ENCODE measurements at regions not wholly inside any gene's neighbourhood (a gene's known extent, or its start where the extent isn't known, plus 50 kb on each side); places are given as distances from the start of the nearest gene placed in this dataset.

DNA sequence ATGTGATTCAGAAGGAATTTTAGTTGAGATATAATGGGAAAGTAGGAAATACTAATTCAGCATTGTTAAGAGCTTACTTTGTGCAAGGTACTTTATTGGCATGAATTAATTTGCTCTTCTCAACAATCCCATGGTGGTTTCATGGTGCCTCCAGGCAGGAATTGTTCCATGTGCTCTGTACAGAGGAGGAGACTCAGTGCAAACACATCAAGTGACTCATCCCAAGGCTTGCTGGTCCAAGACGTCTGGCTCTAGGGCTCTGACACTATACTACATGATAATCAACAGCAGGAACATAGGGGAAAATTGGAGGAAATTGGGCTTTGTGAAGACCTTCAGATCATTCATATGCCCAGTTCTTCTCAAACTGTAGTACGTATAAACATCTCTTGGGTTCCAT lies 66.5 kb upstream of the PRKG1 start:
- no peak for FAIRE-seq
- POLR2A ChIA-PET (ENCODE audit: partially characterized antibody), result interaction anchor here (1.2 kb wide), 1 partner anchor 24 kb away, joined by 3 read pairs; no protein-coding TSS in a partner anchor
- CTCF ChIA-PET (ENCODE audit: partially characterized antibody), result interaction anchor here (0.6 to 1.7 kb wide), 6 partner anchors 9 to 675 kb away, joined by 3 to 5 read pairs (median 3); no protein-coding TSS in a partner anchor
- TF ChIP-seq FOSL1 (IDR thresholded peaks at IDR 0.05; ENCODE audit: insufficient read depth, low read depth, low read length) (no peak), RAD21 (IDR thresholded peaks at IDR 0.05 in 1 of 2, conservative IDR thresholded peaks at IDR 0.05 in 1 of 2; ENCODE audit: low read depth in 2 of 2, low read length in 2 of 2) (no peak), SIRT6 (IDR thresholded peaks at IDR 0.05; ENCODE audit: low read length) (no peak), TAF1 (IDR thresholded peaks at IDR 0.05; ENCODE audit: low read depth, low read length) (no peak), POU5F1 (IDR thresholded peaks at IDR 0.05; ENCODE audit: low read depth, low read length) (no peak), SRF (IDR thresholded peaks at IDR 0.05; ENCODE audit: low read depth, low read length) (no peak), BCL11A (IDR thresholded peaks at IDR 0.05; ENCODE audit: low read depth in 2 of 2, low read length in 2 of 2) (no peak), HDAC6 (IDR thresholded peaks at IDR 0.05; ENCODE audit: low read depth, low read length) (no peak), RXRA (IDR thresholded peaks at IDR 0.05; ENCODE audit: insufficient read depth, low read depth, low read length) (no peak), SIN3A (conservative IDR thresholded peaks at IDR 0.05 in 1 of 2, IDR thresholded peaks at IDR 0.05 in 1 of 2; ENCODE audit: low read depth in 1 of 2, low read length in 2 of 2) (no peak), TBP (IDR thresholded peaks at IDR 0.05; ENCODE audit: low read depth, low read length) (no peak)
- TF ChIP-seq, protein P1, sequence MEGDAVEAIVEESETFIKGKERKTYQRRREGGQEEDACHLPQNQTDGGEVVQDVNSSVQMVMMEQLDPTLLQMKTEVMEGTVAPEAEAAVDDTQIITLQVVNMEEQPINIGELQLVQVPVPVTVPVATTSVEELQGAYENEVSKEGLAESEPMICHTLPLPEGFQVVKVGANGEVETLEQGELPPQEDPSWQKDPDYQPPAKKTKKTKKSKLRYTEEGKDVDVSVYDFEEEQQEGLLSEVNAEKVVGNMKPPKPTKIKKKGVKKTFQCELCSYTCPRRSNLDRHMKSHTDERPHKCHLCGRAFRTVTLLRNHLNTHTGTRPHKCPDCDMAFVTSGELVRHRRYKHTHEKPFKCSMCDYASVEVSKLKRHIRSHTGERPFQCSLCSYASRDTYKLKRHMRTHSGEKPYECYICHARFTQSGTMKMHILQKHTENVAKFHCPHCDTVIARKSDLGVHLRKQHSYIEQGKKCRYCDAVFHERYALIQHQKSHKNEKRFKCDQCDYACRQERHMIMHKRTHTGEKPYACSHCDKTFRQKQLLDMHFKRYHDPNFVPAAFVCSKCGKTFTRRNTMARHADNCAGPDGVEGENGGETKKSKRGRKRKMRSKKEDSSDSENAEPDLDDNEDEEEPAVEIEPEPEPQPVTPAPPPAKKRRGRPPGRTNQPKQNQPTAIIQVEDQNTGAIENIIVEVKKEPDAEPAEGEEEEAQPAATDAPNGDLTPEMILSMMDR (IDR thresholded peaks at IDR 0.05; ENCODE audit: control extremely low read depth in 1 of 3, insufficient read depth in 1 of 3, low read depth in 1 of 3, low read length in 3 of 3), result no peak

More for the DNA sequence above, 66.5 kb upstream of the PRKG1 start:
- H3K27ac ChIP-seq (ENCODE audit: low read depth, low read length), result no peak overlapping the region
- H2BK15ac ChIP-seq (ENCODE audit: low read length), result no peak overlapping the region
- no peak overlapping the region for H2BK120ac ChIP-seq (replicated peaks; ENCODE audit: low read depth, low read length)
- no peak overlapping the region for H4K91ac ChIP-seq (replicated peaks; ENCODE audit: insufficient read length, low read length)
- no peaks in the 10 kb centered on the region for H3K79me2 ChIP-seq (ENCODE audit: control insufficient read depth in 1 of 2, insufficient read depth in 2 of 2, low read length in 2 of 2)
- no peak overlapping the region for H3K9ac ChIP-seq (replicated peaks in 1 of 4; ENCODE audit: extremely low read depth in 1 of 4, low read depth in 3 of 4, low read length in 3 of 4)
- H3K4me3 ChIP-seq (ENCODE audit: extremely low read depth in 1 of 4, insufficient read depth in 2 of 4, low read depth in 3 of 4, low read length in 4 of 4), result no peak overlapping the region
- no peak overlapping the region for H3K14ac ChIP-seq (ENCODE audit: insufficient read length)
- H3K23ac ChIP-seq (ENCODE audit: insufficient read length), result no peak overlapping the region
- H3K18ac ChIP-seq (ENCODE audit: extremely low read depth, low read length), result no peak overlapping the region
- H3K4ac ChIP-seq (replicated peaks; ENCODE audit: insufficient read length, low read depth, low read length), result no peak overlapping the region
- no peak overlapping the region for H2BK12ac ChIP-seq (ENCODE audit: low read depth, low read length)
- H3K79me1 ChIP-seq (ENCODE audit: low read depth, low read length), result no peaks in the 10 kb centered on the region
- WGBS, 2 experiments (ENCODE audit: extremely low coverage in 1 of 2, insufficient coverage in 1 of 2, insufficient read length in 1 of 2, insufficient replicate concordance in 2 of 2, low coverage in 1 of 2, low lambda C conversion rate in 2 of 2, missing lambda C conversion rate in 1 of 2), result 90% methylated on average over 2 of the region's 2 CpGs; no CpG with 5 or more reads in 1 of the 2 experiments
- DNase-seq (ENCODE audit: low read depth in 1 of 2, low spot score in 2 of 2), result no peak
- peaks cover 0 to 5% (median 4%) of the 10 kb centered on the region in 4 experiments; a peak in 3 of 7 replicates for H3K4me1 ChIP-seq (replicated peaks in 1 of 4; ENCODE audit: control insufficient read depth in 3 of 4, insufficient read depth in 4 of 4, low read length in 3 of 4)
- no peak overlapping the region for H2AK5ac ChIP-seq (ENCODE audit: low read depth, low read length)
- no peaks in the 10 kb centered on the region for H3K27me3 ChIP-seq (replicated peaks in 1 of 4; ENCODE audit: control insufficient read depth in 3 of 4, extremely low read depth in 1 of 4, insufficient read depth in 3 of 4, low read length in 3 of 4)
- no peaks in the 10 kb centered on the region for H3K9me3 ChIP-seq (ENCODE audit: insufficient read depth in 2 of 2, low read depth in 1 of 2, low read length in 1 of 2)
- no peaks in the 10 kb centered on the region for H4K20me1 ChIP-seq (replicated peaks in 1 of 2; ENCODE audit: control insufficient read depth in 1 of 2, insufficient read depth in 2 of 2, low read length in 2 of 2)
- no peak overlapping the region for H2BK20ac ChIP-seq (ENCODE audit: low read length)
- H3K23me2 ChIP-seq (ENCODE audit: low read depth, low read length), result no peaks in the 10 kb centered on the region
- H2AFZ ChIP-seq (ENCODE audit: low read length), result no peak overlapping the region
- no peak overlapping the region for H4K5ac ChIP-seq (ENCODE audit: insufficient read length, low read depth, low read length)
- H4K8ac ChIP-seq (ENCODE audit: extremely low read depth, insufficient read depth, low read length), result no peak overlapping the region
- H3K4me2 ChIP-seq (ENCODE audit: insufficient read depth in 1 of 2, low read depth in 2 of 2, low read length in 2 of 2), result no peak overlapping the region
- no peak overlapping the region for H3K56ac ChIP-seq (replicated peaks; ENCODE audit: insufficient read length, low read depth, low read length)
- no peaks in the 10 kb centered on the region for H3K36me3 ChIP-seq (ENCODE audit: control insufficient read depth in 2 of 4, insufficient read depth in 4 of 4, low read length in 3 of 4)
- no peak overlapping the region for H2BK5ac ChIP-seq (ENCODE audit: low read depth, low read length)

Measured in H1 (cell line).